Epithelial cell of esophagus (primary cell): ENCODE measurements at regions not wholly inside any gene's neighbourhood (a gene's known extent, or its start where the extent isn't known, plus 50 kb on each side); places are given as distances from the start of the nearest gene placed in this dataset.

Source experiments
- DNase-seq: peaks from one replicate; pipeline ENCODE4 v3.0.0; 2010; ENCODE audit warnings: low read depth
- H3K4me3 ChIP-seq: 2 replicates; pipeline ENCODE4 v1.5.1; 2011; ENCODE audit warnings: mild to moderate bottlenecking, low read length, control low read depth
- TF ChIP-seq, protein P1 (sequence below): IDR thresholded peaks from 2 replicates; pipeline ENCODE4 v1.5.1; 2011; ENCODE audit warnings: low read depth, mild to moderate bottlenecking, low read length, control low read depth, inconsistent platforms; ENCODE audit not compliant: insufficient read depth; ENCODE audit errors: missing control alignments

DNA sequence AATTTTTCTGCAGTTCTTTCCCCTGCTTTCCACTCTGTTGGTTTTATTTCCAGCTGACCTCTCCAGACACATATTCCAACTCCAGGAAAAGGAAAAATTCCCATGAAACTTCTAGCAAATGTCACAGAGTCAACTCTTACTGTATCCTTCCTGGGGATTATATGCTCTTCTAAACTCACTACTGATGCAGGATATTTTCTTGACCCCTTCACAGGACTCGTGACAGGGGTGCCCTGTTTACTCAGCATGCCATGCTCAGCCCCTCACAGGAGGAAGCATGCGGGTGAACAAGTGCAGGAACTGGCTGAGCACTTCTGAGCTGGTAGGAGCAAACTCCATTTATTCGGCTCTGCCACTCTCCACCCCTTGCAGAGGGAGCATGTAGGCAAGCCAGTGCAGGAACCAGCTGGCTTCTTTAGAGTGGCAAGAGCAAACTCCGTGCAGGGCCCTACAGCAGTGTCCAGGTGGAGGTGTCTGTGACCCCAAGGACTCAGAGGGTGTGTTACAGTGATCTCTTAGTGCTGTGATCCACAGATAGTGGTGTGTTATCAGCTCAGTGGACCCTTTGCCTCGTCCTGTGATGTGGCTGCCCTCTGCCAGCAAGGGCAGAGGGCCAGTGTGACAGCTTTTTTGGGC, 413.6 kb upstream of the GRM7 start:
- no peak overlapping the region for H3K4me3 ChIP-seq
- TF ChIP-seq, protein P1, sequence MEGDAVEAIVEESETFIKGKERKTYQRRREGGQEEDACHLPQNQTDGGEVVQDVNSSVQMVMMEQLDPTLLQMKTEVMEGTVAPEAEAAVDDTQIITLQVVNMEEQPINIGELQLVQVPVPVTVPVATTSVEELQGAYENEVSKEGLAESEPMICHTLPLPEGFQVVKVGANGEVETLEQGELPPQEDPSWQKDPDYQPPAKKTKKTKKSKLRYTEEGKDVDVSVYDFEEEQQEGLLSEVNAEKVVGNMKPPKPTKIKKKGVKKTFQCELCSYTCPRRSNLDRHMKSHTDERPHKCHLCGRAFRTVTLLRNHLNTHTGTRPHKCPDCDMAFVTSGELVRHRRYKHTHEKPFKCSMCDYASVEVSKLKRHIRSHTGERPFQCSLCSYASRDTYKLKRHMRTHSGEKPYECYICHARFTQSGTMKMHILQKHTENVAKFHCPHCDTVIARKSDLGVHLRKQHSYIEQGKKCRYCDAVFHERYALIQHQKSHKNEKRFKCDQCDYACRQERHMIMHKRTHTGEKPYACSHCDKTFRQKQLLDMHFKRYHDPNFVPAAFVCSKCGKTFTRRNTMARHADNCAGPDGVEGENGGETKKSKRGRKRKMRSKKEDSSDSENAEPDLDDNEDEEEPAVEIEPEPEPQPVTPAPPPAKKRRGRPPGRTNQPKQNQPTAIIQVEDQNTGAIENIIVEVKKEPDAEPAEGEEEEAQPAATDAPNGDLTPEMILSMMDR, result no peak
- DNase-seq, result no peak

DNA sequence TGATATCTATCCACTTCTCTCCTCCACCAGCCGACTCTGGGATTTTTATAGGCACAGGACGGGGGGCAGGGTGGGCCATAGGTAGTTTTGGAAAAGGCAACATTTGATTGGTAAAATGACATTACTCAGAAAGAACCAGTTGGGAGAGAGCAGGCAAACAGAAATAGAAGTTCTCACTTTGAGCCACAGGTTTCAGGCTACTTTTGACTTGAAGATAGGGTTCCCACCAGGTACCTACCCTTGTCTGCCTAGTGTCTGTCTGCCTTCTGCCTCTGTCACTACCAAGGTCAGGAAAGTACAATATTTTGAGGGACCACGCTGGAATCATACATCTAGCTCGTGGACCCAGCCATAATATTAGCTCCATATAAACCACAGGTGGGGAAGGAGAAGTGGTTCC, 412.9 kb upstream of the GRM7 start:
- TF ChIP-seq, protein P1, result no peak
- H3K4me3 ChIP-seq, result no peak overlapping the region
- DNase-seq, result no peak

DNA sequence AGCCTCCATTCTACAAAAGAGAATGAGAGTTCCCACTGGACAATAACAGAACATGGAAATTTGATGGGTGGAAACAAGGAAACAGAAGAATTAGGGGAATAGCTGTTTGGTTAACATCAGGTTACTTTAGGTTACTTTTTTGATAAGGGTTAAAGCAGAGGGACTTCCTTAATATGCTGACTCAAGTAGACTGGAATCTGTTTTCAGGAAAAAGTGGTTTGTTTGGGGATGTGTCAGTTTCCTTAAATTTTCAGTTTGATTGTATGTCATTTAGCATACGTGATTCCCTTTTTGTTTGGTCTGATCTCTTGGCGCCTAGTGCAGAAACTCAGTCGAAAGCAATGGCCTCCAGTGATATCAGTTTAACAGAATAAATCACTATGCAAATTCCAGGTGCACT, 411.8 kb upstream of the GRM7 start:
- H3K4me3 ChIP-seq, result no peak overlapping the region
- no peak for DNase-seq
- TF ChIP-seq, protein P1, result no peak

GRCh38 chr3:6452974-6453373, 407.9 kb upstream of the GRM7 start:
- TF ChIP-seq, protein P1, result no peak
- no peak overlapping the region for H3K4me3 ChIP-seq
- DNase-seq, result no peak

GRCh38 chr3:6455031-6455430, 405.9 kb upstream of the GRM7 start:
- no peak for DNase-seq
- no peak overlapping the region for H3K4me3 ChIP-seq
- TF ChIP-seq, protein P1, result no peak

DNA sequence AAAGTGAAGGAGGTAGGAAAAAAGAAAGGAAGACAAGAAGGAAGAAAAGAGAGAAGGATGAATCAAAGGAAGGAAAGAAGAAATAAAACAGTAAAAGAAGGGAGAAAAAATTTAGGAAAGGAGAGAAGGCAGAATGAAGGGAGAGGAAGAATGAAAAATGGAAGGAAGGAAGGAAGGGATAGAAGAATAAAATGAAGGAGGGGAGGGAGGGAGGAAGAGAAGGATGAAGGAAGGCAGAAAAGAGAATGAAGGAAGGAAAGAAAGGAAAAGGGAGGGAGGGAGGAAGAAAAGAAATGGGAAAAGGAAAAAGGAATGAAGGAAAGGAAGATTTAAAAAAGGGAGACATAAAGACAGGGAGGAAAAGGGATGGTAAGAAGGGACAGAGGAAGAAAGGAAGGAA, 393.7 kb upstream of the GRM7 start:
- no peak for DNase-seq
- TF ChIP-seq, protein P1, result no peak
- H3K4me3 ChIP-seq, result no peak overlapping the region

DNA sequence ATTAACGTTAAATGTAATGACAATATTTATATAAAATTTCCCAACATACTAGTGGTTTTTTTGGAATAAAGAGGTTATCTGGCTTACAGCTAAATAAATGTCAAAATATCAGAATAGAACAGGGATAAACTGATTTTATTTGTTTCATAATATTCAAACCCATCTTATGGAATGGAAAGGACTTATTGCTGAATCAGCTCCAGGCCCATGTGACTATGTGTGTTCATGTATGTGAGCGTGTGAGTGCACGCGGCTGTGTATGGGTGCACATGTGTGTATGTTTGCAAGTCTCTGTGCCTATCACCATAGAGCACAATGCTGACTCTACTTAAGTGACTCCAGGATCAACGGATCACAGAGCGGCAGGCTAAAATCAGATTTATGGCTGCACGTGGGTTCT, 392.3 kb upstream of the GRM7 start:
- TF ChIP-seq, protein P1, result no peak
- no peak overlapping the region for H3K4me3 ChIP-seq
- DNase-seq, result no peak
